GOT3 (cell line): ENCODE measurements at regions not wholly inside any gene's neighbourhood (a gene's known extent, or its start where the extent isn't known, plus 50 kb on each side); places are given as distances from the start of the nearest gene placed in this dataset.
"Not testable (repeated sequence)": the region's sequence is repeated elsewhere in the genome, so short reads cannot be mapped to it uniquely, and the experiment has no call there.

Source experiments
- DNase-seq: peaks from one replicate; lab custom pipeline; 2025; ENCODE audit warnings: mixed read lengths; lab: John Stamatoyannopoulos, UW

- no peak for DNase-seq
Observed at GRCh38 chr2:17362956-17363355, 155.3 kb downstream of the RAD51AP2 start.

- no peak for DNase-seq
Observed at GRCh38 chr2:17355608-17356329, 162.5 kb downstream of the RAD51AP2 start.

- no peak for DNase-seq
Observed at GRCh38 chr2:17353263-17353662, 165.0 kb downstream of the RAD51AP2 start.

- DNase-seq: not testable (repeated sequence)
Observed at GRCh38 chr2:17342692-17343091, 175.5 kb downstream of the RAD51AP2 start.

GRCh38 chr2:17337507-17337906, 180.7 kb downstream of the RAD51AP2 start:
- no peak for DNase-seq

GRCh38 chr2:17336458-17336857, 181.8 kb downstream of the RAD51AP2 start:
- DNase-seq: no peak

- DNase-seq: no peak
Observed at GRCh38 chr2:17334300-17334699, 183.9 kb downstream of the RAD51AP2 start.

GRCh38 chr2:17331636-17332035, 186.6 kb downstream of the RAD51AP2 start:
- DNase-seq: no peak

GRCh38 chr2:17328161-17328560, 190.1 kb downstream of the RAD51AP2 start:
- no peak for DNase-seq

GRCh38 chr2:17327649-17328048, 190.6 kb downstream of the RAD51AP2 start:
- DNase-seq: no peak

- no peak for DNase-seq
Observed at GRCh38 chr2:17326717-17327116, 191.5 kb downstream of the RAD51AP2 start.

- DNase-seq: no peak
Observed at GRCh38 chr2:17323697-17324096, 194.5 kb downstream of the RAD51AP2 start.

- DNase-seq: no peak
Observed at GRCh38 chr2:17322461-17322860, 195.8 kb downstream of the RAD51AP2 start.

- DNase-seq: no peak
Observed at GRCh38 chr2:17319090-17319489, 199.2 kb downstream of the RAD51AP2 start.

- DNase-seq: no peak
Observed at GRCh38 chr2:17318013-17318412, 200.2 kb downstream of the RAD51AP2 start.

- no peak for DNase-seq
Observed at GRCh38 chr2:17317439-17317976, 200.7 kb downstream of the RAD51AP2 start.

- DNase-seq: no peak
Observed at GRCh38 chr2:17313261-17313660, 205.0 kb downstream of the RAD51AP2 start.

GRCh38 chr2:17311771-17312511, 206.3 kb downstream of the RAD51AP2 start:
- DNase-seq: no peak

GRCh38 chr2:17311106-17311619, 207.1 kb downstream of the RAD51AP2 start:
- no peak for DNase-seq

- no peak for DNase-seq
Observed at GRCh38 chr2:17309741-17310339, 208.4 kb downstream of the RAD51AP2 start.

GRCh38 chr2:17309181-17309580, 209.1 kb downstream of the RAD51AP2 start:
- DNase-seq: no peak

GRCh38 chr2:17306706-17307105, 211.5 kb downstream of the RAD51AP2 start:
- DNase-seq: no peak

- no peak for DNase-seq
Observed at GRCh38 chr2:17306219-17306618, 212.0 kb downstream of the RAD51AP2 start.
